IMR-90 (cell line): ENCODE measurements at regions not wholly inside any gene's neighbourhood (a gene's known extent, or its start where the extent isn't known, plus 50 kb on each side); places are given as distances from the start of the nearest gene placed in this dataset.

Source experiments
- CTCF ChIP-seq: conservative IDR thresholded peaks from 2 replicates; pipeline ENCODE4 v1.5.1; 2012; ENCODE audit warnings: mild to moderate bottlenecking, low read depth, low read length, improper control_type of control experiment
- POLR2A ChIP-seq: IDR thresholded peaks from 2 replicates; pipeline ENCODE4 v1.6.1; 2012; ENCODE audit warnings: mild to moderate bottlenecking, low read depth, low read length

DNA sequence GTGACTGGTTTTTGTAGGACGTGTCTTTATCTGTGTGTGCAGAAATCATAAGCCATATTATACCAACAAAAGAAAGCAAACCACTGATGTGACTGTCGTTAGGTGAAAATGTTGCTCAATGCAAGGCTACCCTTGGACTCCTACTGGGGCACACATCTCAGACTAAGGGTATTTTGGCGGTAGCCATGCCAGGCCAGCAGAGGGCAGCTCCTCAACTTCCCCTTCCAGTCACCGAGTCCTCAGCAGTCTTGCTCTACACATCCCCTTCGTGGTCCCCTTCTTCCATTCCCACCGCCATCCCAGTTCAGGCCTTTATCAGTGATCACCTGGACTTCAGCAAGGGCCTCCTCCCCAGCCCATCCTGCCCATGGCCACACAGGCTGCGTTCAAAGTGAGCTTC lies 113.7 kb upstream of the GGTLC1 start:
- TF ChIP-seq CTCF (no peak; the same call in 1 of the 2 replicates), POLR2A (no peak)
